A673 (cell line): ENCODE measurements at regions not wholly inside any gene's neighbourhood (a gene's known extent, or its start where the extent isn't known, plus 50 kb on each side); places are given as distances from the start of the nearest gene placed in this dataset.

Experiments
- BruUV-seq: library from RNA; stranded (reverse); fragments of 400-500 nt; replicated peaks from 2 replicates; lab custom pipeline; 2021; lab: Mats Ljungman, UMichigan
- CTCF ChIA-PET: fragments of 300-600 bp; sonication (Branson Sonifier 250); formaldehyde crosslinking; loops from one replicate; lab custom pipeline; 2022; ENCODE audit warnings: antibody characterized with exemption; lab: Charles Lee
- POLR2A ChIA-PET: fragments of 300-600 bp; sonication (Branson Sonifier 250); formaldehyde crosslinking; loops from one replicate; lab custom pipeline; 2022; ENCODE audit warnings: antibody characterized with exemption; ENCODE audit not compliant: low non-redundant PET; lab: Charles Lee
- DNase-seq: peaks from one replicate; pipeline ENCODE4 v3.0.0-alpha.2; 2015; ENCODE audit warnings: low spot score
- H3K27ac ChIP-seq: fragments of 200-600 bp; sonication (generic); 2 replicates; pipeline ENCODE4 v1.5.1; 2016; ENCODE audit warnings: mixed run types, low read depth, mild to moderate bottlenecking, mixed read lengths, antibody characterized with exemption, low read length; ENCODE audit not compliant: poor library complexity, severe bottlenecking
- H3K27me3 ChIP-seq: fragments of 200-600 bp; sonication (generic); replicated peaks from 2 replicates; pipeline ENCODE4 v1.6.1; 2017; ENCODE audit warnings: mixed run types, low read depth, mild to moderate bottlenecking, mixed read lengths, antibody characterized with exemption, low read length; ENCODE audit not compliant: insufficient read depth, poor library complexity
- H3K36me3 ChIP-seq: fragments of 200-600 bp; sonication (generic); 2 replicates; pipeline ENCODE4 v1.6.1; 2016; ENCODE audit warnings: mixed run types, mild to moderate bottlenecking, mixed read lengths, antibody characterized with exemption, low read length; ENCODE audit not compliant: insufficient read depth, poor library complexity, severe bottlenecking
- H3K4me1 ChIP-seq: fragments of 200-600 bp; sonication (generic); 2 replicates; pipeline ENCODE4 v1.6.1; 2017; ENCODE audit warnings: mixed run types, mild to moderate bottlenecking, mixed read lengths, antibody characterized with exemption, low read length; ENCODE audit not compliant: insufficient read depth, poor library complexity, severe bottlenecking
- H3K4me3 ChIP-seq: fragments of 200-600 bp; sonication (generic); 2 replicates; pipeline ENCODE4 v1.5.1; 2016; ENCODE audit warnings: low read depth, mixed run types, mild to moderate bottlenecking, mixed read lengths, low read length; ENCODE audit not compliant: poor library complexity, severe bottlenecking
- H3K9me3 ChIP-seq: fragments of 200-600 bp; sonication (generic); 2 replicates; pipeline ENCODE4 v1.6.1; 2016; ENCODE audit warnings: mixed run types, low read depth, mild to moderate bottlenecking, mixed read lengths, antibody characterized with exemption, low read length; ENCODE audit not compliant: poor library complexity, severe bottlenecking
- EZH2 ChIP-seq: fragments of 200-600 bp; sonication (generic); IDR thresholded peaks from 2 replicates; pipeline ENCODE4 v1.6.1; 2017; ENCODE audit warnings: borderline replicate concordance, low read depth, mild to moderate bottlenecking, mixed read lengths, antibody characterized with exemption, low read length; ENCODE audit not compliant: poor library complexity, severe bottlenecking
- intact Hi-C: fragments of 100-400 bp; cut with micrococcal nuclease; formaldehyde crosslinking; loops from one replicate; pipeline ENCODE4 v1.10.0; 2022; ENCODE audit not compliant: unreplicated experiment
- TF ChIP-seq, protein P1 (sequence below): fragments of 300-800, 200-600 bp; sonication (generic); conservative IDR thresholded peaks from 2 replicates; pipeline ENCODE4 v1.5.1; 2017; ENCODE audit warnings: low read depth, mild to moderate bottlenecking, antibody characterized with exemption, low read length, moderate library complexity, mixed read lengths

DNA sequence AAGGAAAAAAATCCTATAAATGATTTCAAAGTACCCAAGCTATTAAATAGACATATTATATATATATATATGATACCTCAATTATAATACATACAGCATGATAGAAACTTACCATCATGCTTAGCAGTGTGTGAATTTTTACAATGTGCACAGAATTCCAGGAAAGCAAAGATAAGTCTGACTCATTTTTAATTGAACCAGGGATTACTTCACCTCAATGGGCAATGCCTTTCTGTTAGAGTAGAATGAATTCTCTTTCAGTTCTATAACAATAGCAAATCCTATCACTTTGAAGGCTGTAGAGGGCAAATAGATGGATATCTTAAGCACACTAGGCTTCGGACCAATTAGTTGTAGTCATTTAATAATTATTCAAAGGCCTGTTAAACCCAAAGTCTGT lies 54.8 kb upstream of the P3H2 start:
- no peaks in the 10 kb centered on the region for H3K4me1 ChIP-seq
- H3K4me3 ChIP-seq = no peak overlapping the region
- ChIA-PET CTCF (no interaction called here), POLR2A (no interaction called here)
- BruUV-seq = no TSS peak
- no peaks in the 10 kb centered on the region for H3K36me3 ChIP-seq
- H3K27ac ChIP-seq = no peak overlapping the region
- no peaks in the 10 kb centered on the region for H3K9me3 ChIP-seq
- TF ChIP-seq, protein P1, sequence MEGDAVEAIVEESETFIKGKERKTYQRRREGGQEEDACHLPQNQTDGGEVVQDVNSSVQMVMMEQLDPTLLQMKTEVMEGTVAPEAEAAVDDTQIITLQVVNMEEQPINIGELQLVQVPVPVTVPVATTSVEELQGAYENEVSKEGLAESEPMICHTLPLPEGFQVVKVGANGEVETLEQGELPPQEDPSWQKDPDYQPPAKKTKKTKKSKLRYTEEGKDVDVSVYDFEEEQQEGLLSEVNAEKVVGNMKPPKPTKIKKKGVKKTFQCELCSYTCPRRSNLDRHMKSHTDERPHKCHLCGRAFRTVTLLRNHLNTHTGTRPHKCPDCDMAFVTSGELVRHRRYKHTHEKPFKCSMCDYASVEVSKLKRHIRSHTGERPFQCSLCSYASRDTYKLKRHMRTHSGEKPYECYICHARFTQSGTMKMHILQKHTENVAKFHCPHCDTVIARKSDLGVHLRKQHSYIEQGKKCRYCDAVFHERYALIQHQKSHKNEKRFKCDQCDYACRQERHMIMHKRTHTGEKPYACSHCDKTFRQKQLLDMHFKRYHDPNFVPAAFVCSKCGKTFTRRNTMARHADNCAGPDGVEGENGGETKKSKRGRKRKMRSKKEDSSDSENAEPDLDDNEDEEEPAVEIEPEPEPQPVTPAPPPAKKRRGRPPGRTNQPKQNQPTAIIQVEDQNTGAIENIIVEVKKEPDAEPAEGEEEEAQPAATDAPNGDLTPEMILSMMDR = no peak
- H3K27me3 ChIP-seq = no peaks in the 10 kb centered on the region
- intact Hi-C loops = no loop called here
- peak; percentile 18 for DNase-seq

- no peak for DNase-seq
- no peak for TF ChIP-seq EZH2
- TF ChIP-seq, protein P1 = no peak
- no peaks in the 10 kb centered on the region for H3K36me3 ChIP-seq
- no peak overlapping the region for H3K4me3 ChIP-seq
- H3K4me1 ChIP-seq = no peaks in the 10 kb centered on the region
- H3K9me3 ChIP-seq = no peaks in the 10 kb centered on the region
- no TSS peak for BruUV-seq
- H3K27ac ChIP-seq = no peak overlapping the region
- ChIA-PET CTCF (no interaction called here), POLR2A (no interaction called here)
- intact Hi-C loops = no loop called here
- no peaks in the 10 kb centered on the region for H3K27me3 ChIP-seq
Measured at GRCh38 chr3:190174471-190174870, 53.8 kb upstream of the P3H2 start.

DNA sequence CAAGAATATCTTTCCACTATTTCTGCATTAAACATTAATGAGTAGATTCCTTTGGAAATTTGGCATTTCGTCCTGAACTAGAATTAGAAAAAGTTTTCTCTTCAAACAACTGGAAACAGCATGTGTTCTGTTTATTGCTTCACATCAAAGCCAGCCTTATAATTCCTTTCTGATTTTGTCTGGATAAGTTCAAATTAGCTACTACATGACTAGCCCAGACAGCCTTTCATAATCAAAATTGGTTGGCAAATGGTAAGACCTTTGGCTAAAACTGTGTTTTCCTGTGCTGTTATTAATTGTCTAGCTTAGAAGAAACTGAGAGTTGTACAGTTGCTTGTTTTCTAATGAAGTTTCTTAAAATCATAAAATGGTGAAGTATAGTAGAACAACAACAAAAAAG lies 52.7 kb upstream of the P3H2 start:
- CTCF ChIA-PET = no interaction called here
- H3K4me3 ChIP-seq = no peak overlapping the region
- no peaks in the 10 kb centered on the region for H3K4me1 ChIP-seq
- H3K27ac ChIP-seq = no peak overlapping the region
- intact Hi-C loops = no loop called here
- no peaks in the 10 kb centered on the region for H3K36me3 ChIP-seq
- BruUV-seq = no TSS peak
- no peak for DNase-seq
- H3K27me3 ChIP-seq = no peaks in the 10 kb centered on the region
- TF ChIP-seq, protein P1 = no peak
- POLR2A ChIA-PET = interaction anchor here (0.7 kb wide), 1 partner anchor 115 kb away, joined by 4 read pairs; no protein-coding TSS in a partner anchor
- H3K9me3 ChIP-seq = no peaks in the 10 kb centered on the region
